ENCODE measurements at regions not wholly inside any gene's neighbourhood (a gene's known extent, or its start where the extent isn't known, plus 50 kb on each side); places are given as distances from the start of the nearest gene placed in this dataset.

- Histone ChIP-seq H3K4me3 (ENCODE audit: low read depth, low read length) (no peak overlapping the region), H3K27me3 (ENCODE audit: control insufficient read depth, insufficient read depth, low read length) (no peaks in the 10 kb centered on the region), H3K27ac (ENCODE audit: insufficient read depth, low read length, poor library complexity, severe bottlenecking) (no peak overlapping the region), H3K9me3 (ENCODE audit: control insufficient read depth in 2 of 2, low read length in 2 of 2) (no peaks in the 10 kb centered on the region), H3K36me3 (ENCODE audit: control insufficient read depth, insufficient read depth, low read length) (no peaks in the 10 kb centered on the region), H3K4me1 (ENCODE audit: control insufficient read depth, insufficient read depth, low read length, poor library complexity, severe bottlenecking) (peaks cover 18% of the 10 kb centered on the region)
- DNase-seq (no peak), ATAC-seq (ENCODE audit: low read depth in 2 of 2) (no peak)
- Mint-ChIP-seq H3K27ac (no peak overlapping the region), H3K36me3 (no peaks in the 10 kb centered on the region), H3K9me3 (peaks cover 0 to 6% (median 0%) of the 10 kb centered on the region in 7 donors), H3K4me3 (no peak overlapping the region), H3K27me3 (no peaks in the 10 kb centered on the region), H3K4me1 (peaks cover 3 to 30% (median 25%) of the 10 kb centered on the region in 4 donors)
Observed at GRCh38 chr3:196147116-196147515, 64.1 kb downstream of the ZDHHC19 start.

GRCh38 chr3:196145468-196146262, 63.8 kb upstream of the TFRC start:
- Mint-ChIP-seq H3K9me3 (peaks cover 0 to 6% (median 0%) of the 10 kb centered on the region in 7 donors), H3K27ac (no peak overlapping the region), H3K27me3 (no peaks in the 10 kb centered on the region), H3K4me1 (peaks cover 8 to 34% (median 23%) of the 10 kb centered on the region in 4 donors), H3K36me3 (no peaks in the 10 kb centered on the region), H3K4me3 (no peak overlapping the region)
- Histone ChIP-seq H3K27me3 (ENCODE audit: control insufficient read depth, insufficient read depth, low read length) (no peaks in the 10 kb centered on the region), H3K9me3 (ENCODE audit: control insufficient read depth in 2 of 2, low read length in 2 of 2) (no peaks in the 10 kb centered on the region), H3K27ac (ENCODE audit: insufficient read depth, low read length, poor library complexity, severe bottlenecking) (no peak overlapping the region), H3K4me3 (ENCODE audit: low read depth, low read length) (no peak overlapping the region), H3K4me1 (ENCODE audit: control insufficient read depth, insufficient read depth, low read length, poor library complexity, severe bottlenecking) (peaks cover 18% of the 10 kb centered on the region), H3K36me3 (ENCODE audit: control insufficient read depth, insufficient read depth, low read length) (no peaks in the 10 kb centered on the region)
- DNase-seq (no peak), ATAC-seq (ENCODE audit: low read depth in 2 of 2) (no peak)

- Histone ChIP-seq H3K27ac (ENCODE audit: insufficient read depth, low read length, poor library complexity, severe bottlenecking) (peak overlapping the region; percentile 66), H3K36me3 (ENCODE audit: control insufficient read depth, insufficient read depth, low read length) (no peaks in the 10 kb centered on the region), H3K27me3 (ENCODE audit: control insufficient read depth, insufficient read depth, low read length) (no peaks in the 10 kb centered on the region), H3K4me1 (ENCODE audit: control insufficient read depth, insufficient read depth, low read length, poor library complexity, severe bottlenecking) (peaks cover 18% of the 10 kb centered on the region), H3K9me3 (ENCODE audit: control insufficient read depth in 2 of 2, low read length in 2 of 2) (no peaks in the 10 kb centered on the region), H3K4me3 (ENCODE audit: low read depth, low read length) (peak overlapping the region; percentile 37)
- no peaks in the 10 kb centered on the region for H3K36me3 Mint-ChIP-seq
- DNase-seq = peak in 2 of 3 donors; percentile 44 to 74
- peaks cover 8 to 37% (median 16%) of the 10 kb centered on the region in 4 donors for H3K4me1 Mint-ChIP-seq
- H3K4me3 Mint-ChIP-seq = peak overlapping the region; percentile 79 to 92 (median 86)
- ATAC-seq (ENCODE audit: low read depth in 2 of 2) = peak; percentile 88 to 89
- peak overlapping the region; percentile 91 to 98 (median 94) for H3K27ac Mint-ChIP-seq
- H3K27me3 Mint-ChIP-seq = no peaks in the 10 kb centered on the region
- H3K9me3 Mint-ChIP-seq = peaks cover 0 to 3% (median 0%) of the 10 kb centered on the region in 7 donors
Observed at GRCh38 chr3:196144383-196145105, 62.7 kb upstream of the TFRC start.

GRCh38 chr3:196143708-196144382, 62.0 kb upstream of the TFRC start:
- H3K4me3 Mint-ChIP-seq = peak overlapping the region; percentile 15 to 87 (median 82)
- H3K36me3 ChIP-seq (ENCODE audit: control insufficient read depth, insufficient read depth, low read length) = no peaks in the 10 kb centered on the region
- H3K27ac ChIP-seq (ENCODE audit: insufficient read depth, low read length, poor library complexity, severe bottlenecking) = peak overlapping the region; percentile 66
- no peaks in the 10 kb centered on the region for H3K27me3 Mint-ChIP-seq
- no peaks in the 10 kb centered on the region for H3K9me3 Mint-ChIP-seq
- no peaks in the 10 kb centered on the region for H3K9me3 ChIP-seq (ENCODE audit: control insufficient read depth in 2 of 2, low read length in 2 of 2)
- peak overlapping the region; percentile 37 for H3K4me3 ChIP-seq (ENCODE audit: low read depth, low read length)
- ATAC-seq (ENCODE audit: low read depth in 2 of 2) (peak in 1 of 2 donors; percentile 19), DNase-seq (no peak)
- peaks cover 8 to 34% (median 16%) of the 10 kb centered on the region in 4 donors for H3K4me1 Mint-ChIP-seq
- H3K36me3 Mint-ChIP-seq = no peaks in the 10 kb centered on the region
- peaks cover 18% of the 10 kb centered on the region for H3K4me1 ChIP-seq (ENCODE audit: control insufficient read depth, insufficient read depth, low read length, poor library complexity, severe bottlenecking)
- no peaks in the 10 kb centered on the region for H3K27me3 ChIP-seq (ENCODE audit: control insufficient read depth, insufficient read depth, low read length)
- peak overlapping the region; percentile 91 to 98 (median 94) for H3K27ac Mint-ChIP-seq

GRCh38 chr3:196142202-196142956, 60.5 kb upstream of the TFRC start:
- Histone ChIP-seq H3K36me3 (ENCODE audit: control insufficient read depth, insufficient read depth, low read length) (no peaks in the 10 kb centered on the region), H3K4me3 (ENCODE audit: low read depth, low read length) (no peak overlapping the region), H3K9me3 (ENCODE audit: control insufficient read depth in 2 of 2, low read length in 2 of 2) (no peaks in the 10 kb centered on the region), H3K27ac (ENCODE audit: insufficient read depth, low read length, poor library complexity, severe bottlenecking) (no peak overlapping the region), H3K27me3 (ENCODE audit: control insufficient read depth, insufficient read depth, low read length) (no peaks in the 10 kb centered on the region), H3K4me1 (ENCODE audit: control insufficient read depth, insufficient read depth, low read length, poor library complexity, severe bottlenecking) (peaks cover 18% of the 10 kb centered on the region)
- H3K4me3 Mint-ChIP-seq = peak overlapping the region; percentile 33 to 77 (median 71)
- H3K27ac Mint-ChIP-seq = peak overlapping the region; percentile 35 to 59 (median 43)
- DNase-seq = no peak
- no peaks in the 10 kb centered on the region for H3K9me3 Mint-ChIP-seq
- no peak for ATAC-seq (ENCODE audit: low read depth in 2 of 2)
- H3K27me3 Mint-ChIP-seq = no peaks in the 10 kb centered on the region
- peaks cover 8 to 37% (median 16%) of the 10 kb centered on the region in 4 donors for H3K4me1 Mint-ChIP-seq
- no peaks in the 10 kb centered on the region for H3K36me3 Mint-ChIP-seq

- Histone ChIP-seq H3K27me3 (ENCODE audit: control insufficient read depth, insufficient read depth, low read length) (no peaks in the 10 kb centered on the region), H3K4me3 (ENCODE audit: low read depth, low read length) (no peak overlapping the region), H3K4me1 (ENCODE audit: control insufficient read depth, insufficient read depth, low read length, poor library complexity, severe bottlenecking) (peaks cover 18% of the 10 kb centered on the region), H3K36me3 (ENCODE audit: control insufficient read depth, insufficient read depth, low read length) (no peaks in the 10 kb centered on the region), H3K9me3 (ENCODE audit: control insufficient read depth in 2 of 2, low read length in 2 of 2) (no peaks in the 10 kb centered on the region), H3K27ac (ENCODE audit: insufficient read depth, low read length, poor library complexity, severe bottlenecking) (no peak overlapping the region)
- no peak for ATAC-seq (ENCODE audit: low read depth in 2 of 2)
- Mint-ChIP-seq H3K36me3 (no peaks in the 10 kb centered on the region), H3K27ac (no peak overlapping the region), H3K4me3 (peak overlapping the region in 2 of 4 donors; percentile 14 to 28), H3K27me3 (no peaks in the 10 kb centered on the region), H3K4me1 (peaks cover 8 to 40% (median 14%) of the 10 kb centered on the region in 4 donors), H3K9me3 (no peaks in the 10 kb centered on the region)
- DNase-seq = no peak
Observed at GRCh38 chr3:196141866-196142201, 59.9 kb upstream of the TFRC start.
